KMS-11 (cell line): ENCODE measurements at regions not wholly inside any gene's neighbourhood (a gene's known extent, or its start where the extent isn't known, plus 50 kb on each side); places are given as distances from the start of the nearest gene placed in this dataset.

Source experiments
- H2AFZ ChIP-seq: fragments of 200-600 bp; sonication (generic); 2 replicates; pipeline ENCODE4 v1.6.1; 2016; ENCODE audit warnings: antibody characterized with exemption, mixed run types, low read depth
- H3K27ac ChIP-seq: fragments of 200-600 bp; sonication (generic); 2 replicates; pipeline ENCODE4 v1.6.1; 2016; ENCODE audit warnings: mild to moderate bottlenecking, mixed run types
- H3K27me3 ChIP-seq: fragments of 200-600 bp; sonication (generic); 2 replicates; pipeline ENCODE4 v1.6.1; 2017; ENCODE audit warnings: mild to moderate bottlenecking, low read depth, mixed run types, moderate library complexity; ENCODE audit not compliant: insufficient read depth
- H3K36me3 ChIP-seq: fragments of 200-600 bp; sonication (generic); 2 replicates; pipeline ENCODE4 v1.6.1; 2017; ENCODE audit warnings: mild to moderate bottlenecking, mixed run types; ENCODE audit not compliant: insufficient read depth
- H3K4me1 ChIP-seq: fragments of 200-600 bp; sonication (generic); 2 replicates; pipeline ENCODE4 v1.6.1; 2016; ENCODE audit warnings: mild to moderate bottlenecking, low read depth, mixed run types; ENCODE audit not compliant: poor library complexity, severe bottlenecking
- H3K4me2 ChIP-seq: fragments of 200-600 bp; sonication (generic); 2 replicates; pipeline ENCODE4 v1.7.0; 2016; ENCODE audit warnings: mild to moderate bottlenecking, mixed run types
- H3K4me3 ChIP-seq: fragments of 200-600 bp; sonication (generic); IDR thresholded peaks from 2 replicates; pipeline ENCODE4 v1.6.1; 2017; ENCODE audit warnings: low read depth, low read length, mixed read lengths; ENCODE audit not compliant: insufficient read depth
- H3K79me2 ChIP-seq: fragments of 200-600 bp; sonication (generic); 2 replicates; pipeline ENCODE4 v1.6.1; 2016; ENCODE audit warnings: low read depth, mixed run types; ENCODE audit not compliant: insufficient read depth
- H3K9ac ChIP-seq: fragments of 200-600 bp; sonication (generic); 2 replicates; pipeline ENCODE4 v1.6.1; 2016; ENCODE audit warnings: mild to moderate bottlenecking, mixed run types
- H4K20me1 ChIP-seq: fragments of 200-600 bp; sonication (generic); 2 replicates; pipeline ENCODE4 v1.6.1; 2016; ENCODE audit warnings: mild to moderate bottlenecking, mixed run types; ENCODE audit not compliant: insufficient read depth
- TF ChIP-seq, protein P1 (sequence below): fragments of 200-600 bp; sonication (generic); conservative IDR thresholded peaks from 2 replicates; pipeline ENCODE4 v1.6.1; 2017; ENCODE audit warnings: low read depth, mild to moderate bottlenecking, antibody characterized with exemption, low read length, moderate library complexity, mixed read lengths

DNA sequence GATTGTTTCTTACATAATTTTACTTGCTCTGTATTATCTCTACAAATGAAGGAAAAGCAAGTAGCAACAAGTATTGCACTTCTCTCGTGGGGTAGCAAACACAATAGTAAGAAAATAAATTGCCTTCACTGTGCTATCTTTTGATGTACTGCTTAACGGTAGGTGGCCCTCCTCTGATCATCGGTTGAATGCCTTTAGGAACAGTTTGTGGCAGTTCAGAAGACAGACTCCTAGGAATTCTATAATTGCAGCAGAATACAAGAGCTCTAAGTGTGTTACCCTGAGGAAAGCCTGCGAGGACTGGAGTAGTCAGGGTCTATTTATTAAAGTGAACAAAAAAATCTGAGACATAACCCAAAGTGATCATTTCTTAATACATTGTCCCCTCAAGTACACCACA, 1135.9 kb downstream of the KCNT2 start:
- no peak overlapping the region for H3K9ac ChIP-seq
- H3K36me3 ChIP-seq, result no peaks in the 10 kb centered on the region
- TF ChIP-seq, protein P1, sequence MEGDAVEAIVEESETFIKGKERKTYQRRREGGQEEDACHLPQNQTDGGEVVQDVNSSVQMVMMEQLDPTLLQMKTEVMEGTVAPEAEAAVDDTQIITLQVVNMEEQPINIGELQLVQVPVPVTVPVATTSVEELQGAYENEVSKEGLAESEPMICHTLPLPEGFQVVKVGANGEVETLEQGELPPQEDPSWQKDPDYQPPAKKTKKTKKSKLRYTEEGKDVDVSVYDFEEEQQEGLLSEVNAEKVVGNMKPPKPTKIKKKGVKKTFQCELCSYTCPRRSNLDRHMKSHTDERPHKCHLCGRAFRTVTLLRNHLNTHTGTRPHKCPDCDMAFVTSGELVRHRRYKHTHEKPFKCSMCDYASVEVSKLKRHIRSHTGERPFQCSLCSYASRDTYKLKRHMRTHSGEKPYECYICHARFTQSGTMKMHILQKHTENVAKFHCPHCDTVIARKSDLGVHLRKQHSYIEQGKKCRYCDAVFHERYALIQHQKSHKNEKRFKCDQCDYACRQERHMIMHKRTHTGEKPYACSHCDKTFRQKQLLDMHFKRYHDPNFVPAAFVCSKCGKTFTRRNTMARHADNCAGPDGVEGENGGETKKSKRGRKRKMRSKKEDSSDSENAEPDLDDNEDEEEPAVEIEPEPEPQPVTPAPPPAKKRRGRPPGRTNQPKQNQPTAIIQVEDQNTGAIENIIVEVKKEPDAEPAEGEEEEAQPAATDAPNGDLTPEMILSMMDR, result no peak
- no peak overlapping the region for H3K4me2 ChIP-seq
- no peak overlapping the region for H2AFZ ChIP-seq
- H3K27me3 ChIP-seq, result no peaks in the 10 kb centered on the region
- H3K4me3 ChIP-seq, result no peak overlapping the region
- H4K20me1 ChIP-seq, result no peaks in the 10 kb centered on the region
- H3K4me1 ChIP-seq, result no peaks in the 10 kb centered on the region
- H3K79me2 ChIP-seq, result no peaks in the 10 kb centered on the region
- H3K27ac ChIP-seq, result no peak overlapping the region

DNA sequence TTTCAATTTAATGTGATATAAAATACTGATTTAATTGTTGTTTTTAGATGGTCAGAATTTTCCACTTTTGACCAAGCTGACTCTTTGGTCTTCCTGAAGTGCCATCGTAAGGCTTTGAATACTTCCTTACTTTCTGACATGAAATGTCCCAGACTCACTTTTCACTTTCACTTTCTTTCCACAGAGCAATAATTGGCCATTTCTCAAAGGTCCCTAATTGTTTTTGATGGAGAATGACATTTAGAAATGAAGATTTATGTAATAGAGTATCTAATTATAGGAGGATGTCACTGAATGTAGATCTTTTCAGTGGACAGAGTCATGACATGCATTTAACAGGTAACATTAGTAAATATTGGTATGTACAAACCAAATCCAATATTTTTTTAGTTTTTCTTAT, 1141.6 kb downstream of the KCNT2 start:
- H3K27ac ChIP-seq, result no peak overlapping the region
- H3K36me3 ChIP-seq, result no peaks in the 10 kb centered on the region
- H3K79me2 ChIP-seq, result no peaks in the 10 kb centered on the region
- H3K27me3 ChIP-seq, result no peaks in the 10 kb centered on the region
- no peaks in the 10 kb centered on the region for H4K20me1 ChIP-seq
- TF ChIP-seq, protein P1, result no peak
- H3K9ac ChIP-seq, result no peak overlapping the region
- H3K4me3 ChIP-seq, result no peak overlapping the region
- no peak overlapping the region for H2AFZ ChIP-seq
- no peak overlapping the region for H3K4me2 ChIP-seq
- no peaks in the 10 kb centered on the region for H3K4me1 ChIP-seq

DNA sequence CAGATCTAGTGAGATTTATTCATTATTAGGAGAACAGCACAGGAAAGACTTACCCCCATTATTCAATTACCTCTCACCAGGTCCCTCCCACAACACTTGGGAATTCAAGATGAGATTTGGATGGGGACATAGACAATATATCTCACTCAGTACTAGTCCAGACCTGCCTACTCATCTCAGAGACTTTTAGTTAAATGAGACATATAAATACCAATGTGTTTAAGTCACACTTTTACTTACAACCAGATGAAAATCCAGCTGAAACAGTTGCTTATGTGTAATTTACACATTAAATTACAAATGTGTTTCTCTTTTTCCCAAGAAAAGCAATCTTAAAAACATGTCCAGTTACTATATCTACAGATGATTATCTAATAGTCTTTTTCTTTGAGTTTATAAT, 1145.6 kb downstream of the KCNT2 start:
- Histone ChIP-seq H4K20me1 (no peaks in the 10 kb centered on the region), H3K4me2 (no peak overlapping the region), H3K27ac (no peak overlapping the region), H3K36me3 (no peaks in the 10 kb centered on the region), H3K4me1 (no peaks in the 10 kb centered on the region), H3K79me2 (no peaks in the 10 kb centered on the region), H2AFZ (no peak overlapping the region), H3K27me3 (no peaks in the 10 kb centered on the region), H3K9ac (no peak overlapping the region), H3K4me3 (no peak overlapping the region)
- TF ChIP-seq, protein P1, result no peak

DNA sequence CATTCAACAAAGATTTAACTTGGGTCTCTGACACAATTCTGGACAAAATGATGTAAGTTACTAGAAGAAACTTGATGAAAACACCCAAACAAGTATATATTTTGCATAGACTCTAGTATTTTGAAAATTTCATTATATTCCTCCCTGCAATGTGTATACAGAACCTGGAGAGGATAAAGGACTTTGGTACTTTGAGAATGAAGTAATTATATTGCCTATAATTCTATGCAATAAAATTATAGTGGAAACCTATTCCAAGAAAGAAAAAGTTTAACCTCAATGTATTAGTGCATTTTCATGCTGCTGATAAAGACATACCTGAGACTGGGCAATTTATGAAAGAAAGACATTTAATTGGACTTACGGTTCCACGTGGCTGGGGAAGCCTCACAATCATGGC, 1146.1 kb downstream of the KCNT2 start:
- Histone ChIP-seq H3K79me2 (no peaks in the 10 kb centered on the region), H3K36me3 (no peaks in the 10 kb centered on the region), H3K9ac (no peak overlapping the region), H3K27ac (no peak overlapping the region), H2AFZ (no peak overlapping the region), H3K4me3 (no peak overlapping the region), H3K27me3 (no peaks in the 10 kb centered on the region), H3K4me1 (no peaks in the 10 kb centered on the region), H3K4me2 (no peak overlapping the region), H4K20me1 (no peaks in the 10 kb centered on the region)
- TF ChIP-seq, protein P1, result no peak

DNA sequence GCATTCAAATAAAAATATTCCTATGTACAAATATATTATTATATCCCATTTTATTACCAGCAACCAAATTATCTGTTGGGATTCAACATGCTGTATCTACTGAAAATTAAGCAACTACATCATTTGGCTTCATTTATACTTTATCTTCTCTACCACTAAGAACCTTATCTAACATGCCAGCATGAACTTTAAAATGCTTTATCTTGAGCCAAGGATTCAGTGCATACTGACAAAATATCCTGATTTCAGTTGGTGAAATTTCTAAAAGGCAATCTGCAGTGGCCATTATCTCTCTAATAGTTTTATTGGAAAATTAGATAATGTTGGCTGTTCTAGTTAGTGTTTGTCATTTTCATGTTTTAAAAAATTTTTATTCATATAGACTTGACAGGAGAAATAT, 1149.9 kb downstream of the KCNT2 start:
- Histone ChIP-seq H3K9ac (no peak overlapping the region), H3K79me2 (no peaks in the 10 kb centered on the region), H4K20me1 (no peaks in the 10 kb centered on the region), H3K4me1 (no peaks in the 10 kb centered on the region), H2AFZ (no peak overlapping the region), H3K36me3 (no peaks in the 10 kb centered on the region), H3K27ac (no peak overlapping the region), H3K4me2 (no peak overlapping the region), H3K4me3 (no peak overlapping the region), H3K27me3 (no peaks in the 10 kb centered on the region)
- TF ChIP-seq, protein P1, result no peak
